Pancreas (tissue), 10 donors: ENCODE measurements at regions not wholly inside any gene's neighbourhood (a gene's known extent, or its start where the extent isn't known, plus 50 kb on each side); places are given as distances from the start of the nearest gene placed in this dataset.

ENCODE experiments used
- ATAC-seq, 4 donors: fragments of 200-7000 bp; cut with Tn5 transposase; one replicate each; pipeline versions ENCODE4 v1.8.0 to v1.9.1; 2020; ENCODE audit warnings: mild to moderate bottlenecking in 4 of 4, moderate library complexity in 4 of 4
- DNase-seq, 6 donors: peaks; one replicate each; pipeline ENCODE4 v3.0.0-alpha.2; 2020
- FAIRE-seq: peaks from 2 replicates; lab custom pipeline; 2012; peaks lifted over from hg19 to GRCh38; lab: Jason Lieb, UNC
- H3K27ac ChIP-seq, 4 donors: fragments of 200-600 bp; sonication (generic); 1 replicate in 3 of 4; 2 replicates in 1 of 4; pipeline versions ENCODE4 v1.5.0 to v1.8.0; 2020
- H3K27me3 ChIP-seq, 4 donors: fragments of 200-600 bp; one replicate each; pipeline ENCODE4 v1.8.0; 2021
- H3K36me3 ChIP-seq, 3 donors: fragments of 200-600 bp; sonication (generic) in 1 of 3; one replicate each; pipeline versions ENCODE4 v1.5.0 to v1.8.0; 2020 to 2021
- H3K4me1 ChIP-seq, 3 donors: fragments of 200-600 bp; one replicate each; pipeline ENCODE4 v1.8.0; 2021
- H3K4me3 ChIP-seq, 4 donors: fragments of 200-600 bp; sonication (generic) in 2 of 4; one replicate each; pipeline versions ENCODE4 v1.5.0 to v1.8.0; 2020 to 2021
- H3K9me3 ChIP-seq, 4 donors: fragments of 200-600 bp; one replicate each; pipeline ENCODE4 v1.8.0; 2021
- WGBS, 2 donors: extraction: QIAGEN DNeasy Blood & Tissue Kit; methylation state at CpG; one replicate each; pipeline ENCODE4 v1.1.7; 2013; 5-methylcytosine and 5-hydroxymethylcytosine counted together
- intact Hi-C, 3 donors: fragments of 100-400 bp; cut with DNase I; formaldehyde crosslinking; loops; one replicate each; pipeline versions ENCODE4 v1.11.1 to v1.14.2; 2022
- TF ChIP-seq, protein P1 (sequence below), 4 donors: fragments of 200-600 bp; sonication (generic) in 3 of 4; IDR thresholded peaks; one replicate each; pipeline versions ENCODE4 v1.5.0 to v1.8.0; 2021; ENCODE audit warnings: antibody characterized with exemption in 4 of 4
- donor health status: healthy with polysubstance abuse.
- donor health status: DM: no; HTN: no; CAD: no; lungs with moderate emphysema.
- donor health status: DM: no; HTN: no; CAD: no.
- donor health status: control.
- donor health status: control.
- donor health status: Bipolar disorder and iron deficiency.
- donor health status: DM: yes; HTN: yes; CAD: no.
- donor health status: DM: no; HTN: no; CAD: no.
- donor health status: DM: no; HTN: no; CAD: no.
- donor health status: DM: yes; HTN: yes; CAD: no.

DNA sequence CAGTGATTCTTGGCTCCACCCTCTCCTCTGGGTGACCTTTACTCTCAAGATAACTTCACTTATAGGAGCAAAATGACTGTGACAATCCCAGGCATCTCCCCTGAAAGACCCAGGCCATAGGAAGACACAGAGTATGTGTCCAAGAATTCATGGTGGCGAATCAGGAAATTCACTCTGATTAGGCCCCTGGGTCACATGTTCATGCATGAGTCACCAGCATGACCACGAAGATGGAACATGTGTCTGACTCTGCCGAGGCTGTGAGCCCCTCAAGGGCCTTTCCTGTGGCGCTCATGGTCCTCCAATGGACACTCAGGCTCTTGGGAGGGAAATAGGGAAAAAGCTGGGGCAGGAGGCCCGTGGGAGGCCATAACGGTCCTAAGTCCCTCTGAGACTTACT, 74.0 kb upstream of the TEX51 start:
- H3K4me1 ChIP-seq: no peaks in the 10 kb centered on the region
- no peak overlapping the region for H3K4me3 ChIP-seq
- H3K36me3 ChIP-seq: no peaks in the 10 kb centered on the region
- H3K9me3 ChIP-seq: no peaks in the 10 kb centered on the region
- intact Hi-C loops: no loop called here
- 75 to 77% methylated on average over 6 of the region's 6 CpGs for WGBS, 2 donors
- no peak for FAIRE-seq
- no peak for ATAC-seq
- H3K27ac ChIP-seq: no peak overlapping the region
- no peak for DNase-seq
- TF ChIP-seq, protein P1, sequence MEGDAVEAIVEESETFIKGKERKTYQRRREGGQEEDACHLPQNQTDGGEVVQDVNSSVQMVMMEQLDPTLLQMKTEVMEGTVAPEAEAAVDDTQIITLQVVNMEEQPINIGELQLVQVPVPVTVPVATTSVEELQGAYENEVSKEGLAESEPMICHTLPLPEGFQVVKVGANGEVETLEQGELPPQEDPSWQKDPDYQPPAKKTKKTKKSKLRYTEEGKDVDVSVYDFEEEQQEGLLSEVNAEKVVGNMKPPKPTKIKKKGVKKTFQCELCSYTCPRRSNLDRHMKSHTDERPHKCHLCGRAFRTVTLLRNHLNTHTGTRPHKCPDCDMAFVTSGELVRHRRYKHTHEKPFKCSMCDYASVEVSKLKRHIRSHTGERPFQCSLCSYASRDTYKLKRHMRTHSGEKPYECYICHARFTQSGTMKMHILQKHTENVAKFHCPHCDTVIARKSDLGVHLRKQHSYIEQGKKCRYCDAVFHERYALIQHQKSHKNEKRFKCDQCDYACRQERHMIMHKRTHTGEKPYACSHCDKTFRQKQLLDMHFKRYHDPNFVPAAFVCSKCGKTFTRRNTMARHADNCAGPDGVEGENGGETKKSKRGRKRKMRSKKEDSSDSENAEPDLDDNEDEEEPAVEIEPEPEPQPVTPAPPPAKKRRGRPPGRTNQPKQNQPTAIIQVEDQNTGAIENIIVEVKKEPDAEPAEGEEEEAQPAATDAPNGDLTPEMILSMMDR (IDR thresholded peaks at IDR 0.05): no peak
- no peaks in the 10 kb centered on the region for H3K27me3 ChIP-seq

DNA sequence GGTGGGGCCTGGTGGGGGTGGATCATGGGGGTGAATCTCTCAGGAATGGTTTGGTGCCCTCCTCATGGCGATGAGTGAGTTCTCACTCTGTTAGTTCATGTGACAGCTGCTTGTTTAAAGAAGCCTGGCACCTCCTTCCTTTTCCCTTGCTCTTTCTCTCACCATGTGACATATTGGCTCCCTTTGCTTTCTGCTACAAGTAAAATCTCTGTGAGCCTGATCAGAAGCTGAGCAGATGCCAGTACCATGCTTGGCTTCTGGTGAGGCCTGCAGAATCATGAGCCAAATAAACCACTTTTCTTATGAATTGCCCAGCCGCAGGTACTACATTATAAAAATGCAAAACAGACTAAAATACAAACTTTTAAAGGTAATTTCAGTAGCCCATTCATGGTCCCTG, 73.4 kb upstream of the TEX51 start:
- TF ChIP-seq, protein P1 (IDR thresholded peaks at IDR 0.05): no peak
- no peak for FAIRE-seq
- Histone ChIP-seq H3K27ac (no peak overlapping the region), H3K36me3 (no peaks in the 10 kb centered on the region), H3K27me3 (no peaks in the 10 kb centered on the region), H3K4me3 (no peak overlapping the region), H3K9me3 (no peaks in the 10 kb centered on the region), H3K4me1 (no peaks in the 10 kb centered on the region)
- DNase-seq: no peak
- WGBS, 2 donors: 82 to 84% methylated on average over 2 of the region's 2 CpGs
- intact Hi-C loops: no loop called here
- no peak for ATAC-seq

DNA sequence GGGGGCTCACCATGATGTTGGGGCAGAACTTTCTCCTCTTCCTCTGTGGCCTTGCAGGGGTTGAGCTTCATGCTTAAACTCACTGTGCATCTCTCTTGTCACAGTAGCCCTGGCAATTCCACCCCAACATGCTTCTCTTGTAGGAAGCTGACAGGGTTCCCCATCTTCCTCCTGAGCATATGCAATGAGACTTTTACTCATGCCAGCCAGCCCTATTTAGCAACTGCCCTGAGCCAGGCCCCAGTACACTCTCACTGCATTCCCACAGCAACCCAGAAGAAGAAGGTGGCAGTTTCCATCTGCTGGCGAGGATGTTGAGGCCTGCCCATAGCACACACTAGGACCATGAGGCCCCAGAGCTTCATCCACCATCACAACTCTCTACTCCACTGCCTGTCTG, 72.2 kb upstream of the TEX51 start:
- Histone ChIP-seq H3K4me3 (no peak overlapping the region), H3K27ac (no peak overlapping the region), H3K4me1 (no peaks in the 10 kb centered on the region), H3K9me3 (no peaks in the 10 kb centered on the region), H3K27me3 (no peaks in the 10 kb centered on the region), H3K36me3 (no peaks in the 10 kb centered on the region)
- ATAC-seq (no peak), DNase-seq (no peak), FAIRE-seq (no peak)
- TF ChIP-seq, protein P1 (IDR thresholded peaks at IDR 0.05): no peak
- intact Hi-C loops: no loop called here
- 90 to 94% methylated on average over 1 of the region's 1 CpG for WGBS, 2 donors

DNA sequence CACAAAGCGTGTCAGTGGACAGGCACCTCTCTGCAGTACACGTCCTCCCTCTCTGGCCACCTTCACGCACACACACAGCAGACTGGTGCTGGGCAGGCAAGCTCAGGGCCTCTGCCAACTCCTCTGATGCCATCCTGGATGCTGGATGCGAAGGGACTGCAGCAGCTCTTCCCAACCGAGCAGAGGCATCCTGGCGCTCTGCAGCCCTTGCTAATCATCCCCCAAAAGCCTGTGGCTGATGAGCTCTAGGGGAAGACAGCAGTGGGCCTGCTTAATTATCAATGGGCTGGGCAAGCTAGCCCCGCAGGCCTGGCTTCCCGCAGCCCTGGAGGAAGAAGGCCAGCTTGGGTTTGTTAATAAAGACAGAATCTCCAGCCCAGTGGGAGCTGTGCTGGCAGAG, 71.3 kb upstream of the TEX51 start:
- ATAC-seq (no peak), FAIRE-seq (no peak), DNase-seq (no peak)
- TF ChIP-seq, protein P1 (IDR thresholded peaks at IDR 0.05): no peak
- 67 to 72% methylated on average over 8 of the region's 8 CpGs for WGBS, 2 donors
- Histone ChIP-seq H3K27ac (no peak overlapping the region), H3K4me1 (no peaks in the 10 kb centered on the region), H3K4me3 (no peak overlapping the region), H3K36me3 (no peaks in the 10 kb centered on the region), H3K27me3 (no peaks in the 10 kb centered on the region), H3K9me3 (no peaks in the 10 kb centered on the region)
- intact Hi-C loops: no loop called here

DNA sequence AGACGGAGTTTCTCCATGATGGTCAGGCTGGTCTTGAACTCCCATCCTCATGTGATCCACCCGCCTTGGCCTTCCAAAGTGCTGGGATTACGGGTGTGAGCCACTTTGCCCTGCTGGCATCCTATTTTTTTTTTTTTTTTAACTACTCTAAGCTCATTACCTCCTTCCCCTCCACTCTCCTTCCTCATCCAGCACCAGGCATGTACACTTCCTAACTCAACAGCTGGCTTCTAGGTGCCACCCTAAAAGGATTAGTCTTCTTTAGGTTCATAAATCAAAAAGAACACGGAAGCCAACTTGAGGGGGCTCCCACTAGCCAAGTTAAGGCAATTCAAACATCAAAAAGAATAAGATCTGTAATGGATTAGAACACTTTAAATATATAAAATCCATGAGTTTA, 70.6 kb upstream of the TEX51 start:
- Histone ChIP-seq H3K4me3 (no peak overlapping the region), H3K36me3 (no peaks in the 10 kb centered on the region), H3K9me3 (no peaks in the 10 kb centered on the region), H3K4me1 (no peaks in the 10 kb centered on the region), H3K27me3 (no peaks in the 10 kb centered on the region), H3K27ac (no peak overlapping the region)
- FAIRE-seq (no peak), DNase-seq (no peak), ATAC-seq (no peak)
- intact Hi-C loops: no loop called here
- WGBS, 2 donors: 69 to 90% methylated on average over 4 of the region's 4 CpGs
- TF ChIP-seq, protein P1 (IDR thresholded peaks at IDR 0.05): no peak
